Glutamatergic neuron (in vitro differentiated cells): ENCODE measurements at regions not wholly inside any gene's neighbourhood (a gene's known extent, or its start where the extent isn't known, plus 50 kb on each side); places are given as distances from the start of the nearest gene placed in this dataset.
A peak's percentile ranks its signal among the peaks of the same experiment; 100 is the strongest.
"Not testable (repeated sequence)": the region's sequence is repeated elsewhere in the genome, so short reads cannot be mapped to it uniquely, and the experiment has no call there.

Experiments
- DNase-seq: peaks from one replicate; pipeline ENCODE4 v3.0.0; 2022
- H3K27ac Mint-ChIP-seq: one replicate; pipeline ENCODE4 v1.8.0; 2020; ENCODE audit warnings: mild to moderate bottlenecking, mixed read lengths, inconsistent platforms; ENCODE audit not compliant: unreplicated experiment
- H3K27me3 Mint-ChIP-seq: one replicate; pipeline ENCODE4 v1.8.0; 2020; ENCODE audit warnings: mild to moderate bottlenecking, moderate library complexity, mixed read lengths, inconsistent platforms; ENCODE audit not compliant: unreplicated experiment
- H3K36me3 Mint-ChIP-seq: one replicate; pipeline ENCODE4 v1.8.0; 2020; ENCODE audit warnings: mild to moderate bottlenecking, mixed read lengths, inconsistent platforms; ENCODE audit not compliant: unreplicated experiment
- H3K4me1 Mint-ChIP-seq: one replicate; pipeline ENCODE4 v1.8.0; 2020; ENCODE audit warnings: mild to moderate bottlenecking, low read depth, mixed read lengths, inconsistent platforms; ENCODE audit not compliant: unreplicated experiment
- H3K4me3 Mint-ChIP-seq: one replicate; pipeline ENCODE4 v1.8.0; 2020; ENCODE audit warnings: mild to moderate bottlenecking, mixed read lengths, inconsistent platforms; ENCODE audit not compliant: unreplicated experiment
- H3K9me3 Mint-ChIP-seq: one replicate; pipeline ENCODE4 v1.8.0; 2020; ENCODE audit warnings: mild to moderate bottlenecking, moderate library complexity, mixed read lengths, inconsistent platforms; ENCODE audit not compliant: unreplicated experiment
- TF ChIP-seq, protein P1 (sequence below): fragments of 200-600 bp; sonication (generic); IDR thresholded peaks from one replicate; pipeline ENCODE4 v1.5.0; 2021; ENCODE audit not compliant: partially characterized antibody, unreplicated experiment

GRCh38 chr6:137571854-137572253, 77.7 kb upstream of the OLIG3 start:
- H3K4me3 Mint-ChIP-seq: no peak overlapping the region
- H3K27ac Mint-ChIP-seq: no peak overlapping the region
- TF ChIP-seq, protein P1, sequence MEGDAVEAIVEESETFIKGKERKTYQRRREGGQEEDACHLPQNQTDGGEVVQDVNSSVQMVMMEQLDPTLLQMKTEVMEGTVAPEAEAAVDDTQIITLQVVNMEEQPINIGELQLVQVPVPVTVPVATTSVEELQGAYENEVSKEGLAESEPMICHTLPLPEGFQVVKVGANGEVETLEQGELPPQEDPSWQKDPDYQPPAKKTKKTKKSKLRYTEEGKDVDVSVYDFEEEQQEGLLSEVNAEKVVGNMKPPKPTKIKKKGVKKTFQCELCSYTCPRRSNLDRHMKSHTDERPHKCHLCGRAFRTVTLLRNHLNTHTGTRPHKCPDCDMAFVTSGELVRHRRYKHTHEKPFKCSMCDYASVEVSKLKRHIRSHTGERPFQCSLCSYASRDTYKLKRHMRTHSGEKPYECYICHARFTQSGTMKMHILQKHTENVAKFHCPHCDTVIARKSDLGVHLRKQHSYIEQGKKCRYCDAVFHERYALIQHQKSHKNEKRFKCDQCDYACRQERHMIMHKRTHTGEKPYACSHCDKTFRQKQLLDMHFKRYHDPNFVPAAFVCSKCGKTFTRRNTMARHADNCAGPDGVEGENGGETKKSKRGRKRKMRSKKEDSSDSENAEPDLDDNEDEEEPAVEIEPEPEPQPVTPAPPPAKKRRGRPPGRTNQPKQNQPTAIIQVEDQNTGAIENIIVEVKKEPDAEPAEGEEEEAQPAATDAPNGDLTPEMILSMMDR: peak; percentile 90
- DNase-seq: peak; percentile 56
- no peaks in the 10 kb centered on the region for H3K9me3 Mint-ChIP-seq
- H3K4me1 Mint-ChIP-seq: peaks cover 19% of the 10 kb centered on the region
- no peaks in the 10 kb centered on the region for H3K36me3 Mint-ChIP-seq
- no peaks in the 10 kb centered on the region for H3K27me3 Mint-ChIP-seq

DNA sequence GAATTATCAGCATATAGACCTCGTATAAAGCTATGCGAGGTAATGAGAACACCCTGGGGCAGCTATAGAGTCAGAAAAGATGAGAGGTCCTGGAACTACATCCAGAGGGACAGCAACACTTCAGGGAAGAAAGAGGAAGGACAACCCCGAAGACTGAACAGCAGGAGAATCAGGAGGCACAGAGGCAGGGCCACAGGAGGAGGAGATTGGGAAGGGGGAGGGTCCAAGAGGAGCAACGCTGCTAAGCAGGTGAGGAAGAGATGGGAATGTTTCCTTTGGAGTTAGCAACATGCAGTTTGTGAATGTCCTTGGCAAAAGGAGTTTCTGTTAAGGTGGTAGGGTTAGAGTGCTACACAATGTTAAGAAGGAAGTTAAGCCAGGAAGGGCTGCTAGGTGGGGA, 79.5 kb upstream of the OLIG3 start:
- no peak for DNase-seq
- Mint-ChIP-seq H3K36me3 (no peaks in the 10 kb centered on the region), H3K27me3 (no peaks in the 10 kb centered on the region), H3K9me3 (no peaks in the 10 kb centered on the region), H3K4me1 (peaks cover 5% of the 10 kb centered on the region), H3K27ac (no peak overlapping the region), H3K4me3 (no peak overlapping the region)
- TF ChIP-seq, protein P1: no peak

GRCh38 chr6:137579612-137580011, 85.4 kb upstream of the OLIG3 start:
- H3K27me3 Mint-ChIP-seq: no peaks in the 10 kb centered on the region
- TF ChIP-seq, protein P1: no peak
- H3K27ac Mint-ChIP-seq: no peak overlapping the region
- H3K4me1 Mint-ChIP-seq: no peaks in the 10 kb centered on the region
- no peaks in the 10 kb centered on the region for H3K36me3 Mint-ChIP-seq
- peaks cover 1% of the 10 kb centered on the region for H3K9me3 Mint-ChIP-seq
- DNase-seq: no peak
- H3K4me3 Mint-ChIP-seq: no peak overlapping the region

GRCh38 chr6:137581019-137581707, 87.0 kb upstream of the OLIG3 start:
- TF ChIP-seq, protein P1: no peak
- DNase-seq: no peak
- H3K9me3 Mint-ChIP-seq: peaks cover 1% of the 10 kb centered on the region
- H3K27me3 Mint-ChIP-seq: no peaks in the 10 kb centered on the region
- no peak overlapping the region for H3K4me3 Mint-ChIP-seq
- no peaks in the 10 kb centered on the region for H3K4me1 Mint-ChIP-seq
- H3K27ac Mint-ChIP-seq: no peak overlapping the region
- no peaks in the 10 kb centered on the region for H3K36me3 Mint-ChIP-seq

DNA sequence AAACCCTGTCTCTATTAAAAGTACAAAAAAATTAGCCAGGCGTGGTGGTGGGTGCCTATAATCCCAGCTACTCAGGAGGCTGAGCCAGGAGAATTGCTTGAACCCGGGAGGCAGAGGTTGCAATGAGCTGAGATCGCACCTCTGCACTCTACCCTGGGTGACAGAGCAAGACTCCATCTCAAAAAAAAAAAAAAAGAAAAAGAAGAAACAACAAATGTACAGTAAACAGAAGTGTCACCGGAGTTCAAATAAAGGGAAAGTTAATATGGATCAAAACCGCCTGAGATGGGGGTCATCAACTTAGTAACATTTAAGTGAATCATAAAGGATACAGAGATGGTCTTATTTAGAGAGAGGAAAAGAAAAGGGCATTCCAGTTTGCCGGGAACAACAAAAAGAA, 89.3 kb upstream of the OLIG3 start:
- H3K36me3 Mint-ChIP-seq, H3K4me3 Mint-ChIP-seq, H3K27ac Mint-ChIP-seq, H3K27me3 Mint-ChIP-seq, H3K4me1 Mint-ChIP-seq, DNase-seq, H3K9me3 Mint-ChIP-seq: not testable (repeated sequence)

DNA sequence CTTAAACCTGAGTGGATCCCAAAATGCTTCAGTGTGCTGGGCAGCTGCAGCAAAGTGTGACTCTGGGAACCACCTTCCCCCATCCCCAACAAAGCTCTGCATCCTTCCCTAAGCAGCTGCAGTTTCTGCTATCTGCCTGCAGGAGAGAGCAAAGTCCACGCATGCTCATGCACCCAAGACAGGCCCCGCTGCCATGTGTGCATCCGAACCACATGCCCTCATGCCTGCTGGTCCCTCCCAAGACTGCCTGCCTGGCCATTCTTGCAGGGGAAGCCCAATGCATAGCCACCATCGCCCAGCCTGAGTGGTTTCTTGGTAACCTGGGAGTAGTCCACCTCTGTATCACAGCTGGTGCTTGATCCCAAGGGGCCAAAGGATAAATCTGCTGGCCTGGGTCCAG, 94.3 kb upstream of the OLIG3 start:
- no peak overlapping the region for H3K4me3 Mint-ChIP-seq
- DNase-seq: no peak
- peaks cover 1% of the 10 kb centered on the region for H3K4me1 Mint-ChIP-seq
- TF ChIP-seq, protein P1: peak; percentile 11
- H3K27ac Mint-ChIP-seq: no peak overlapping the region
- H3K36me3 Mint-ChIP-seq: peaks cover 46% of the 10 kb centered on the region
- peaks cover 10% of the 10 kb centered on the region for H3K9me3 Mint-ChIP-seq
- H3K27me3 Mint-ChIP-seq: no peaks in the 10 kb centered on the region
